Fibroblast of lung (primary cell): ENCODE measurements at regions not wholly inside any gene's neighbourhood (a gene's known extent, or its start where the extent isn't known, plus 50 kb on each side); places are given as distances from the start of the nearest gene placed in this dataset.

Experiments
- CTCF ChIP-seq, 2 donors: IDR thresholded peaks in 1 of 2; conservative IDR thresholded peaks in 1 of 2; 1 replicate in 1 of 2; 2 replicates in 1 of 2; pipeline ENCODE4 v1.5.1; 2011 to 2012; ENCODE audit warnings: low read length in 2 of 2, control low read depth in 1 of 2, inconsistent platforms in 1 of 2, low read depth in 1 of 2, mild to moderate bottlenecking in 1 of 2
- EZH2 ChIP-seq: IDR thresholded peaks from 2 replicates; pipeline ENCODE4 v1.5.1; 2012; ENCODE audit warnings: low read length, control low read depth, mild to moderate bottlenecking; ENCODE audit errors: missing control alignments

- TF ChIP-seq CTCF (conservative IDR thresholded peaks at IDR 0.05 in 1 of 2, IDR thresholded peaks at IDR 0.05 in 1 of 2; ENCODE audit: low read depth in 1 of 2, low read length in 2 of 2): no peak
- TF ChIP-seq EZH2: no peak
Measured at GRCh38 chr7:55286666-55287065, 78.5 kb upstream of the LANCL2 start.
